GM19452 (cell line): ENCODE measurements at regions not wholly inside any gene's neighbourhood (a gene's known extent, or its start where the extent isn't known, plus 50 kb on each side); places are given as distances from the start of the nearest gene placed in this dataset.

ENCODE experiments used
- ATAC-seq: cut with Tn5 transposase; IDR thresholded peaks from one replicate; pipeline ENCODE4 v1.9.1; 2021; ENCODE audit not compliant: unreplicated experiment

DNA sequence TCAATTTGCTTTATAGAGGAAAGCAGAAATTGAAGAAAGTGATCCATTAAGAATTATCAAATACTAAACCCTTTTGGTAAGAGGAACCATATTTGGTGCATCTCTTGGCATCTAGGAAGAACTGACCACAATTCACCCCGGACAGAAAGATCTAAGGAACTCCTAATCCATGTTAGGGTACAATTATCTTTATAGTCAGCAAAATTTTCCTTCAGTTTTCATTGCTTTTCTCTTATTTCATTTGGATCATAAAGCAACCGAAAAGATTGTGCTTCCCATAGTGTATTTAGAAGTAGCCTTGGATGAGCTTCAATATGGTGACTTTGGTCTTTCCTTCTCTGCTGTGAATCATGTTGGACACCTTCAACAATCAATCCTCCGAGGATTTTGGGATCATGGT lies 50.1 kb upstream of the IGFBP5 start:
- ATAC-seq: no peak
